Tibial nerve (tissue), 4 donors: ENCODE measurements at regions not wholly inside any gene's neighbourhood (a gene's known extent, or its start where the extent isn't known, plus 50 kb on each side); places are given as distances from the start of the nearest gene placed in this dataset.
A peak's percentile ranks its signal among the peaks of the same experiment; 100 is the strongest.

ENCODE experiments used
- DNase-seq, 2 donors: peaks; one replicate each; pipeline ENCODE4 v3.0.0-alpha.2; 2019; ENCODE audit warnings: low spot score in 2 of 2
- H3K27ac ChIP-seq, 4 donors: fragments of 200-600 bp; sonication (generic) in 3 of 4; one replicate each; pipeline ENCODE4 v1.5.1; 2017 to 2019; ENCODE audit warnings: mild to moderate bottlenecking in 1 of 4
- H3K27me3 ChIP-seq, 2 donors: fragments of 200-600 bp; sonication (generic) in 1 of 2; one replicate each; pipeline versions ENCODE4 v1.5.1 to v1.6.0; 2017 to 2019
- H3K36me3 ChIP-seq, 3 donors: fragments of 200-600 bp; sonication (generic); one replicate each; pipeline ENCODE4 v1.5.1; 2018 to 2019
- H3K4me1 ChIP-seq, 4 donors: fragments of 200-600 bp; sonication (generic) in 3 of 4; one replicate each; pipeline ENCODE4 v1.5.1; 2017 to 2019
- H3K4me3 ChIP-seq, 4 donors: fragments of 200-600 bp; sonication (generic) in 3 of 4; one replicate each; pipeline ENCODE4 v1.5.1; 2017 to 2019; ENCODE audit warnings: mild to moderate bottlenecking in 1 of 4, moderate library complexity in 1 of 4
- H3K9me3 ChIP-seq, 4 donors: fragments of 200-600 bp; sonication (generic) in 3 of 4; one replicate each; pipeline ENCODE4 v1.5.1; 2017 to 2019
- EP300 ChIP-seq, 2 donors: sonication (generic); formaldehyde crosslinking; IDR thresholded peaks; one replicate each; pipeline ENCODE4 v1.6.1; 2017; ENCODE audit warnings: antibody characterized with exemption in 2 of 2, mild to moderate bottlenecking in 1 of 2
- POLR2A ChIP-seq, 2 donors: fragments of 450-650 bp; IDR thresholded peaks; one replicate each; pipeline ENCODE4 v1.6.1; 2017; ENCODE audit warnings: antibody characterized with exemption in 2 of 2, mild to moderate bottlenecking in 2 of 2, moderate library complexity in 2 of 2
- WGBS, 2 donors: methylation state at CpG; one replicate each; pipeline ENCODE4 v1.1.5; 2018; 5-methylcytosine and 5-hydroxymethylcytosine counted together
- TF ChIP-seq, protein P1 (sequence below), 5 experiments: fragments of 200-600 bp in 3 of 5; fragments of 450-650 bp in 2 of 5; sonication (generic) in 3 of 5; IDR thresholded peaks; one replicate each; pipeline ENCODE4 v1.5.1; 2016 to 2019; ENCODE audit warnings: antibody characterized with exemption in 5 of 5, mild to moderate bottlenecking in 3 of 5, moderate library complexity in 2 of 5

DNA sequence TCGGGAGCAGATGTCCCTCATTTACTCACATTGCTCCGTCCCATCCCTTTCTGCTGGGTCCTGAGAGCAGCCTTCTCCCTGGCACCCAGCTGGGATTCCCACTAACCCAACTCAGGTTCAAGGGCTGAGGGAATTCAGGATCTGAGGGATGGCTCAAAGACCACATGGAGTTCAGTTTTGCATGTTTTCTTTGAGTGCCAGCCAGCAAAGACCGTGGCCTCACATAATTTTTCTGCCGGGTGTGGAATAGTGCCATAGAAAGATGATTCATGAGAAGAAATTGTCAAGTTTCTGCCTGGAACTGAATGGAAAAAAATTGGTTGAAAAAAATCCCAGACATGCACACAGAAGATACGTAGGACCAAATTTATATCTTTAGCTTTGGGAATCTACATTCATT is 168.6 kb downstream of the CD83 start:
- DNase-seq, result peak in 1 of 2 donors; percentile 36
- Histone ChIP-seq H3K36me3 (no peaks in the 10 kb centered on the region), H3K27me3 (no peaks in the 10 kb centered on the region), H3K4me3 (no peak overlapping the region), H3K4me1 (peaks cover 0 to 25% (median 5%) of the 10 kb centered on the region in 4 donors), H3K27ac (no peak overlapping the region), H3K9me3 (no peaks in the 10 kb centered on the region)
- TF ChIP-seq POLR2A (IDR thresholded peaks at IDR 0.05) (no peak), EP300 (IDR thresholded peaks at IDR 0.05) (peak in 1 of 2 donors; percentile 45)
- TF ChIP-seq, protein P1, sequence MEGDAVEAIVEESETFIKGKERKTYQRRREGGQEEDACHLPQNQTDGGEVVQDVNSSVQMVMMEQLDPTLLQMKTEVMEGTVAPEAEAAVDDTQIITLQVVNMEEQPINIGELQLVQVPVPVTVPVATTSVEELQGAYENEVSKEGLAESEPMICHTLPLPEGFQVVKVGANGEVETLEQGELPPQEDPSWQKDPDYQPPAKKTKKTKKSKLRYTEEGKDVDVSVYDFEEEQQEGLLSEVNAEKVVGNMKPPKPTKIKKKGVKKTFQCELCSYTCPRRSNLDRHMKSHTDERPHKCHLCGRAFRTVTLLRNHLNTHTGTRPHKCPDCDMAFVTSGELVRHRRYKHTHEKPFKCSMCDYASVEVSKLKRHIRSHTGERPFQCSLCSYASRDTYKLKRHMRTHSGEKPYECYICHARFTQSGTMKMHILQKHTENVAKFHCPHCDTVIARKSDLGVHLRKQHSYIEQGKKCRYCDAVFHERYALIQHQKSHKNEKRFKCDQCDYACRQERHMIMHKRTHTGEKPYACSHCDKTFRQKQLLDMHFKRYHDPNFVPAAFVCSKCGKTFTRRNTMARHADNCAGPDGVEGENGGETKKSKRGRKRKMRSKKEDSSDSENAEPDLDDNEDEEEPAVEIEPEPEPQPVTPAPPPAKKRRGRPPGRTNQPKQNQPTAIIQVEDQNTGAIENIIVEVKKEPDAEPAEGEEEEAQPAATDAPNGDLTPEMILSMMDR (IDR thresholded peaks at IDR 0.05), result no peak
- WGBS, 2 donors, result 24 to 33% methylated on average over 5 of the region's 5 CpGs

DNA sequence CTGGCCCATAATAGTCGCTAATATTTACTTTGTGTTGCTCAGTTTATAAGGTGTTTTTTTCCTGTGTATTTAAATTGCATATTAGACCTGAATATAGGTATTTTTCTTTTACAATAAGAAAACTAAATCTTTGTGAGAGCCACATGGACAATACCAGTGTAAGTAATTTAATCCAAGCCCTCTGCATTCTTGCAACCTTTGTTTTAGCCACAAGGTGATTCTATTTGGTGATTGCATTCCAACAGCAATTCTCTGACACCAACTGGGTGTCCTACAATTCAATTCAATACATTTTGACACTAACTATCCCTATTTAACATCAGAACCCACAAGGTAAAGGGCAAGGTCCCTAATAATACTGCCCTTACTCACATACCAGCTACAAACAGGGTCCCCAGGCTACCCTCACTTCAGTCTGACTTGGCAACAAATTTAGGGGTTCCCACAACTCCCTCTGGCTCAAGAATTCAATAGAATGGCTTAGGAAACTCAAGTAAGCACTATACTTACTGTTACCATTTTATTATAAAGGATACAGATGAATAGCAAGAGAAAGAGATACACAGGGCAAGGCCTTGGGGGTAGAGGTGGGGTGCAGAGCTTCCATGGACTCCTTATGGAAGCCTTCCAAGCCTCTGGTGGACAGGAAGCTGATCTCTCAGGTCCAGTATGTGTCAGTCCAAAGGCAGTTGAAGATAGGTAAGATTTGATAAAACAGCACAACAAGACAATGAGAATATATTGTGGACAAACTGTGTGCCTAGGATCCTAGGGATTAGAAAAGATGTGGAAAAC is 169.3 kb downstream of the CD83 start:
- no peak for TF ChIP-seq POLR2A (IDR thresholded peaks at IDR 0.05)
- TF ChIP-seq, protein P1 (IDR thresholded peaks at IDR 0.05), result no peak
- no peak for TF ChIP-seq EP300 (IDR thresholded peaks at IDR 0.05)
- Histone ChIP-seq H3K27me3 (no peaks in the 10 kb centered on the region), H3K27ac (no peak overlapping the region), H3K4me1 (peaks cover 0 to 25% (median 5%) of the 10 kb centered on the region in 4 donors), H3K4me3 (no peak overlapping the region), H3K9me3 (no peaks in the 10 kb centered on the region), H3K36me3 (no peaks in the 10 kb centered on the region)
- WGBS, 2 donors, result 54 to 78% methylated on average over 1 of the region's 1 CpG
- DNase-seq, result no peak

DNA sequence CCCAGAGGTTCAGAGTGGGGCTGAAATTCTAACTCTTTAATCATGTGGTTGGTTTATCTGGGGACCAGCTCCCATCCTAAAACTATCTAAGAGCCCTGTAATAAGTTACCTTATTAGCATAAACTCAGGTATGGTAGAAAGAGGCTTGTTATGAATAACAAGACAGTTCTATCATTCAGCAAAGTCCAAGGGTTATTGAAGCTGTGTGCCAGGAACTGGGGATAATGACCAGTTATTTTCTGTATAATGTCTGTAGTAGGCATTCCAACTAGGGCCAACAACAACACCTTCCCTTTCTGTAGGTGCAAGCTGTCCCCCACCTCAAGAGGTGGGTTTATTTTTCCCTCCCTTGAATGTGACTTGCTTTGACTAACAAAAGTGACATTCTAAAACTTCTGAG is 170.1 kb downstream of the CD83 start:
- H3K36me3 ChIP-seq, result no peaks in the 10 kb centered on the region
- no peaks in the 10 kb centered on the region for H3K27me3 ChIP-seq
- TF ChIP-seq, protein P1 (IDR thresholded peaks at IDR 0.05), result no peak
- TF ChIP-seq POLR2A (IDR thresholded peaks at IDR 0.05) (no peak), EP300 (IDR thresholded peaks at IDR 0.05) (no peak)
- DNase-seq, result no peak
- H3K4me3 ChIP-seq, result no peak overlapping the region
- H3K27ac ChIP-seq, result no peak overlapping the region
- H3K9me3 ChIP-seq, result no peaks in the 10 kb centered on the region
- peaks cover 0 to 25% (median 5%) of the 10 kb centered on the region in 4 donors for H3K4me1 ChIP-seq

DNA sequence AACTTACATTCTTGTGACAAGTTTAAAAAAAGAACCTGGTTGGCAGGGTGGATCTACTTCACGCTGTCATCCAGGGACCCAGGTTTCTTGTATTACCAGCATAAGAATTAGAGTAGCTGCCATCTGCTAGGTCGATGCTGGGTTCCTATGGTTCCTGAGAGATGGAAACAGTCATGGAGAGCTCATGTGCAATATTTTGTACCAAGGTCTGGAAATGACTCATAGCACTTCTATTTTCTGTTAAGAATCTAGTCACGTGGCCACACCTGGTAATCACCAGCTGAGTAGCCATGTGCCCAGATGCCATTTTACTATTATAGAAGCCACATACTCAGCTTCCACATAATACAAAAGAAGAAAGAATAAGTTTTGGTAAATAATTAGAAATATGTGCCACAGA is 171.3 kb downstream of the CD83 start:
- Histone ChIP-seq H3K4me1 (peaks cover 0 to 25% (median 5%) of the 10 kb centered on the region in 4 donors), H3K27ac (no peak overlapping the region), H3K36me3 (no peaks in the 10 kb centered on the region), H3K4me3 (no peak overlapping the region), H3K9me3 (no peaks in the 10 kb centered on the region), H3K27me3 (no peaks in the 10 kb centered on the region)
- WGBS, 2 donors, result 93 to 99% methylated on average over 3 of the region's 3 CpGs
- TF ChIP-seq, protein P1 (IDR thresholded peaks at IDR 0.05), result no peak
- TF ChIP-seq EP300 (IDR thresholded peaks at IDR 0.05) (no peak), POLR2A (IDR thresholded peaks at IDR 0.05) (no peak)
- no peak for DNase-seq

DNA sequence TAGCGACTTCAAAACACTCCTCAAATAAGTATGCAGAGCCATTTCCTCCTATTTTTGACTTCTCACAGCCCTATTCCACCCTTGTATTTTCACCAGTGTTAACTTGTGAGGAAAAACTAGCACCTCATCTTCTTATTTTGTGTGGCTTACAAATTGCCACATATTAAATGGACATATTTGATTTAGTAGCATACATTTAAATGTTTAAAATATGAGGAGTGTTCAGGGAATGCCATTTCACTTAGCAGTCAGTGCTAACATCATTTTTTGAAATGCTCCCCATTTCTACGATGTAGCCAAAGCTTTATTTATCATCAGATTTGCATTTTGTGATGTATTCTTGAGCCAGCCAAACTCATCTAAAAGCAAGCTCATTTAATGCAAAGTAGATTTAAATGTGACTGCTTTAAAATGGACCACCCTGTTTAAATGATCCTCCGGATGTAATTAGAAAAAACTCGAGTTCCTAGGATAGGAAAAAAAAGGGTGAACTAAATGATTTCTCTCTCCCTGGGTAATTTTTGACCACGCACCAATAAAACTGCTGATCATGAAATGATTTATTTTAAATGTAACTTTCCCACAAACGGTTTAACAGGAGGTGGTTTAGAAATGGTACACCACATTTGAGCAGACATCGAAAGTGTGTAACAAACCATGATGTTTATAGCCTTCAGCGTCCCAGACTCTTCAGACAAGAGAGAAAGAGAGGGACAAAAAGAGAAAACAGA is 172.6 kb downstream of the CD83 start:
- Histone ChIP-seq H3K9me3 (no peaks in the 10 kb centered on the region), H3K4me1 (peaks cover 0 to 19% (median 5%) of the 10 kb centered on the region in 4 donors), H3K36me3 (no peaks in the 10 kb centered on the region), H3K27me3 (no peaks in the 10 kb centered on the region), H3K4me3 (no peak overlapping the region), H3K27ac (no peak overlapping the region)
- TF ChIP-seq POLR2A (IDR thresholded peaks at IDR 0.05) (no peak), EP300 (IDR thresholded peaks at IDR 0.05) (no peak)
- TF ChIP-seq, protein P1 (IDR thresholded peaks at IDR 0.05), result no peak
- no peak for DNase-seq
- 60 to 64% methylated on average over 8 of the region's 8 CpGs for WGBS, 2 donors
